ENCODE measurements at regions not wholly inside any gene's neighbourhood (a gene's known extent, or its start where the extent isn't known, plus 50 kb on each side); places are given as distances from the start of the nearest gene placed in this dataset.

DNA sequence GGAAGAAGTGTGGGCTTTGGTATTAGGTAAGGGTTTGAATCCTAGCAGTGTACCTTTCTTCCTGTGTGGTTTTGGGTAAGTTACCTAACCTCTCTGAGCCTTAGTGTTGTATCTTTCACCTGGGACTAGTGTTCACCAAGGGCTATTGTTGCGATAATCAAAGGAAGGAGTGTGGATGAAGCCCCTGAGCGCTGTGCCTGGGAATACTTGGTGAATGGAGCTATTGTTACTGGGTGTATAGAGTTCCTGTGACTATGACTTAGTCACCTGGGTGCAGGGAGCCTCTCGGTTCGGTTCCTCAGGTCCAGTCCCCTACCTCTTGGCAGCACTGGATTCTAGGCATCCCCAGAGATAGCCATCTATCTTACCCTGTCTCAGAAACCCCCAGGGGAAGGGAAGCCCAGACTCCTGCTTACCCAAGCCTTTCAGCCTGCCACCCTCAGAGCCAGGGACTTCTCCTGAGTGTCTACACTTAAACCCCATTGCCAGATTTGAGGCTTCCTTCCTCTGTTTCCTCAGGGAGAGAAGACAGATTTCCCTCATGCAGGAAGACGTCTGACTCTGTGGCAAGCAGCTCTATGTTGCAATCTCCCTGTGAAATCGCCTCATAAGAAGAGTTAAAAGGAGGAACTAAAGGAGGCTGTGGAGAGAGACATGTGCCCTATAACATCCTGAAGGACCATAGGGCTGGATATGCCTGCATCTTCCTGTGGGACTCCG is 181.0 kb upstream of the PITX1 start:
- TF ChIP-seq, protein P1, sequence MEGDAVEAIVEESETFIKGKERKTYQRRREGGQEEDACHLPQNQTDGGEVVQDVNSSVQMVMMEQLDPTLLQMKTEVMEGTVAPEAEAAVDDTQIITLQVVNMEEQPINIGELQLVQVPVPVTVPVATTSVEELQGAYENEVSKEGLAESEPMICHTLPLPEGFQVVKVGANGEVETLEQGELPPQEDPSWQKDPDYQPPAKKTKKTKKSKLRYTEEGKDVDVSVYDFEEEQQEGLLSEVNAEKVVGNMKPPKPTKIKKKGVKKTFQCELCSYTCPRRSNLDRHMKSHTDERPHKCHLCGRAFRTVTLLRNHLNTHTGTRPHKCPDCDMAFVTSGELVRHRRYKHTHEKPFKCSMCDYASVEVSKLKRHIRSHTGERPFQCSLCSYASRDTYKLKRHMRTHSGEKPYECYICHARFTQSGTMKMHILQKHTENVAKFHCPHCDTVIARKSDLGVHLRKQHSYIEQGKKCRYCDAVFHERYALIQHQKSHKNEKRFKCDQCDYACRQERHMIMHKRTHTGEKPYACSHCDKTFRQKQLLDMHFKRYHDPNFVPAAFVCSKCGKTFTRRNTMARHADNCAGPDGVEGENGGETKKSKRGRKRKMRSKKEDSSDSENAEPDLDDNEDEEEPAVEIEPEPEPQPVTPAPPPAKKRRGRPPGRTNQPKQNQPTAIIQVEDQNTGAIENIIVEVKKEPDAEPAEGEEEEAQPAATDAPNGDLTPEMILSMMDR (IDR thresholded peaks at IDR 0.05; ENCODE audit: borderline replicate concordance, extremely low read depth, low read length, poor library complexity, severe bottlenecking) = no peak
- no peak for TF ChIP-seq EZH2 (IDR thresholded peaks at IDR 0.05; ENCODE audit: borderline replicate concordance, low read depth, low read length, severe bottlenecking)
